Transverse colon (tissue), 3 donors: ENCODE measurements at regions not wholly inside any gene's neighbourhood (a gene's known extent, or its start where the extent isn't known, plus 50 kb on each side); places are given as distances from the start of the nearest gene placed in this dataset.

Experiments
- CTCF ChIP-seq, 5 experiments: fragments of 200-600 bp in 3 of 5; fragments of 450-650 bp in 2 of 5; sonication (generic) in 3 of 5; IDR thresholded peaks; 1 replicate in 2 of 5; 2 replicates in 3 of 5; pipeline ENCODE4 v1.5.1; 2016 to 2017; ENCODE audit warnings: antibody characterized with exemption in 5 of 5, inconsistent platforms in 3 of 5, mild to moderate bottlenecking in 2 of 5, moderate library complexity in 1 of 5
- POLR2A ChIP-seq: fragments of 450-650 bp; IDR thresholded peaks from one replicate; pipeline ENCODE4 v1.6.1; 2016; ENCODE audit warnings: antibody characterized with exemption, mild to moderate bottlenecking, moderate library complexity

DNA sequence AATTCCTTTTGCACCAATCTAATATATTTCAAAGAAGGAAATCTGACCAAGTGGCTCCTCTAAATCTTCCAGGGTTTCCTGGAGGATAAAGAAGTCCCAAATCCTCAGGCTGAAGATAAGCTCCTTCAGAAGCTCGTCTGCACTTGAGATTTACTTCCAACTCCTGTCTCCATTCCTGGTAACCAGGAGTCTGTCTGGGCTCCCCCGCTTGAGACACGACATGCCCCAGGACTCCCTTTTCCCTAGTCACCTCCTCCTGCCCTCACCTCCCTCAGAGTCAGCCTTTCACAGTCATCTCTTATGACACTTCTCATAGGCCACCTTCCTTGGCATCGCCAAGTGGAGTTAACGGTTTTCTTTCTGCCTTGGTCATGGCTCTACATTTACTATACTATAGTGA is 103.4 kb upstream of the NEDD9 start:
- TF ChIP-seq CTCF (IDR thresholded peaks at IDR 0.05) (no peak), POLR2A (no peak)
